ENCODE measurements at regions not wholly inside any gene's neighbourhood (a gene's known extent, or its start where the extent isn't known, plus 50 kb on each side); places are given as distances from the start of the nearest gene placed in this dataset.

- TF ChIP-seq ATF7 (IDR thresholded peaks at IDR 0.05) (no peak), ATF7 (CRISPR knock-in tag; IDR thresholded peaks at IDR 0.05) (no peak), ZBTB8A (CRISPR knock-in tag; IDR thresholded peaks at IDR 0.05; ENCODE audit: borderline replicate concordance, low read depth) (no peak), SIN3A (IDR thresholded peaks at IDR 0.05; ENCODE audit: borderline replicate concordance, low read depth, low read length) (no peak; the same call in 1 of the 2 replicates), ATM (IDR thresholded peaks at IDR 0.05; ENCODE audit: borderline replicate concordance) (no peak), HDAC1 (CRISPR knock-in tag; IDR thresholded peaks at IDR 0.05) (peak; percentile 86), ZBTB46 (CRISPR knock-in tag; IDR thresholded peaks at IDR 0.05; ENCODE audit: borderline replicate concordance) (no peak), NRL (CRISPR knock-in tag; IDR thresholded peaks at IDR 0.05; ENCODE audit: borderline replicate concordance) (no peak), CHCHD3 (CRISPR knock-in tag; IDR thresholded peaks at IDR 0.05) (no peak), MTF1 (CRISPR knock-in tag; IDR thresholded peaks at IDR 0.05) (no peak), SMARCE1 (IDR thresholded peaks at IDR 0.05; ENCODE audit: borderline replicate concordance) (no peak), RBM39 (IDR thresholded peaks at IDR 0.05; ENCODE audit: low read depth, low read length, poor library complexity, severe bottlenecking) (no peak), ZSCAN29 (CRISPR knock-in tag; conservative IDR thresholded peaks at IDR 0.05) (no peak), RCOR2 (CRISPR knock-in tag; IDR thresholded peaks at IDR 0.05) (peak; percentile 87), MAF1 (CRISPR knock-in tag; IDR thresholded peaks at IDR 0.05; ENCODE audit: borderline replicate concordance) (0 out of 2 replicates have a peak, but pooled peaks have one; percentile 40), MAFK (conservative IDR thresholded peaks at IDR 0.05 in 1 of 2, IDR thresholded peaks at IDR 0.05 in 1 of 2; ENCODE audit: low read length in 2 of 2) (no peak), SAP130 (CRISPR knock-in tag; IDR thresholded peaks at IDR 0.05; ENCODE audit: low read depth) (peak; percentile 71)
- TF ChIP-seq, protein P1, sequence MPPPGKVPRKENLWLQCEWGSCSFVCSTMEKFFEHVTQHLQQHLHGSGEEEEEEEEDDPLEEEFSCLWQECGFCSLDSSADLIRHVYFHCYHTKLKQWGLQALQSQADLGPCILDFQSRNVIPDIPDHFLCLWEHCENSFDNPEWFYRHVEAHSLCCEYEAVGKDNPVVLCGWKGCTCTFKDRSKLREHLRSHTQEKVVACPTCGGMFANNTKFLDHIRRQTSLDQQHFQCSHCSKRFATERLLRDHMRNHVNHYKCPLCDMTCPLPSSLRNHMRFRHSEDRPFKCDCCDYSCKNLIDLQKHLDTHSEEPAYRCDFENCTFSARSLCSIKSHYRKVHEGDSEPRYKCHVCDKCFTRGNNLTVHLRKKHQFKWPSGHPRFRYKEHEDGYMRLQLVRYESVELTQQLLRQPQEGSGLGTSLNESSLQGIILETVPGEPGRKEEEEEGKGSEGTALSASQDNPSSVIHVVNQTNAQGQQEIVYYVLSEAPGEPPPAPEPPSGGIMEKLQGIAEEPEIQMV (CRISPR knock-in tag; IDR thresholded peaks at IDR 0.05; ENCODE audit: low read depth): no peak
- TF ChIP-seq, protein P2, sequence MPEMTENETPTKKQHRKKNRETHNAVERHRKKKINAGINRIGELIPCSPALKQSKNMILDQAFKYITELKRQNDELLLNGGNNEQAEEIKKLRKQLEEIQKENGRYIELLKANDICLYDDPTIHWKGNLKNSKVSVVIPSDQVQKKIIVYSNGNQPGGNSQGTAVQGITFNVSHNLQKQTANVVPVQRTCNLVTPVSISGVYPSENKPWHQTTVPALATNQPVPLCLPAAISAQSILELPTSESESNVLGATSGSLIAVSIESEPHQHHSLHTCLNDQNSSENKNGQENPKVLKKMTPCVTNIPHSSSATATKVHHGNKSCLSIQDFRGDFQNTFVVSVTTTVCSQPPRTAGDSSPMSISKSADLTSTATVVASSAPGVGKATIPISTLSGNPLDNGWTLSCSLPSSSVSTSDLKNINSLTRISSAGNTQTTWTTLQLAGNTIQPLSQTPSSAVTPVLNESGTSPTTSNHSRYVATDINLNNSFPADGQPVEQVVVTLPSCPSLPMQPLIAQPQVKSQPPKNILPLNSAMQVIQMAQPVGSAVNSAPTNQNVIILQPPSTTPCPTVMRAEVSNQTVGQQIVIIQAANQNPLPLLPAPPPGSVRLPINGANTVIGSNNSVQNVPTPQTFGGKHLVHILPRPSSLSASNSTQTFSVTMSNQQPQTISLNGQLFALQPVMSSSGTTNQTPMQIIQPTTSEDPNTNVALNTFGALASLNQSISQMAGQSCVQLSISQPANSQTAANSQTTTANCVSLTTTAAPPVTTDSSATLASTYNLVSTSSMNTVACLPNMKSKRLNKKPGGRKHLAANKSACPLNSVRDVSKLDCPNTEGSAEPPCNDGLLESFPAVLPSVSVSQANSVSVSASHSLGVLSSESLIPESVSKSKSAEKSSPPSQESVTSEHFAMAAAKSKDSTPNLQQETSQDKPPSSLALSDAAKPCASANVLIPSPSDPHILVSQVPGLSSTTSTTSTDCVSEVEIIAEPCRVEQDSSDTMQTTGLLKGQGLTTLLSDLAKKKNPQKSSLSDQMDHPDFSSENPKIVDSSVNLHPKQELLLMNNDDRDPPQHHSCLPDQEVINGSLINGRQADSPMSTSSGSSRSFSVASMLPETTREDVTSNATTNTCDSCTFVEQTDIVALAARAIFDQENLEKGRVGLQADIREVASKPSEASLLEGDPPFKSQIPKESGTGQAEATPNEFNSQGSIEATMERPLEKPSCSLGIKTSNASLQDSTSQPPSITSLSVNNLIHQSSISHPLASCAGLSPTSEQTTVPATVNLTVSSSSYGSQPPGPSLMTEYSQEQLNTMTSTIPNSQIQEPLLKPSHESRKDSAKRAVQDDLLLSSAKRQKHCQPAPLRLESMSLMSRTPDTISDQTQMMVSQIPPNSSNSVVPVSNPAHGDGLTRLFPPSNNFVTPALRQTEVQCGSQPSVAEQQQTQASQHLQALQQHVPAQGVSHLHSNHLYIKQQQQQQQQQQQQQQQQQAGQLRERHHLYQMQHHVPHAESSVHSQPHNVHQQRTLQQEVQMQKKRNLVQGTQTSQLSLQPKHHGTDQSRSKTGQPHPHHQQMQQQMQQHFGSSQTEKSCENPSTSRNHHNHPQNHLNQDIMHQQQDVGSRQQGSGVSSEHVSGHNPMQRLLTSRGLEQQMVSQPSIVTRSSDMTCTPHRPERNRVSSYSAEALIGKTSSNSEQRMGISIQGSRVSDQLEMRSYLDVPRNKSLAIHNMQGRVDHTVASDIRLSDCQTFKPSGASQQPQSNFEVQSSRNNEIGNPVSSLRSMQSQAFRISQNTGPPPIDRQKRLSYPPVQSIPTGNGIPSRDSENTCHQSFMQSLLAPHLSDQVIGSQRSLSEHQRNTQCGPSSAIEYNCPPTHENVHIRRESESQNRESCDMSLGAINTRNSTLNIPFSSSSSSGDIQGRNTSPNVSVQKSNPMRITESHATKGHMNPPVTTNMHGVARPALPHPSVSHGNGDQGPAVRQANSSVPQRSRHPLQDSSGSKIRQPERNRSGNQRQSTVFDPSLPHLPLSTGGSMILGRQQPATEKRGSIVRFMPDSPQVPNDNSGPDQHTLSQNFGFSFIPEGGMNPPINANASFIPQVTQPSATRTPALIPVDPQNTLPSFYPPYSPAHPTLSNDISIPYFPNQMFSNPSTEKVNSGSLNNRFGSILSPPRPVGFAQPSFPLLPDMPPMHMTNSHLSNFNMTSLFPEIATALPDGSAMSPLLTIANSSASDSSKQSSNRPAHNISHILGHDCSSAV (CRISPR knock-in tag; IDR thresholded peaks at IDR 0.05; ENCODE audit: borderline replicate concordance): no peak
These were observed 218.2 kb downstream of the OR2B2 start (continued) for GRCh38 chr6:27693766-27694546.

All from HepG2 (cell line).